PC-3 (cell line): ENCODE measurements at regions not wholly inside any gene's neighbourhood (a gene's known extent, or its start where the extent isn't known, plus 50 kb on each side); places are given as distances from the start of the nearest gene placed in this dataset.

ENCODE experiments used
- ATAC-seq: fragments of 200-7000 bp; cut with Tn5 transposase; 2 replicates; pipeline ENCODE4 v1.9.1; 2020; ENCODE audit warnings: mild to moderate bottlenecking, moderate library complexity
- BruUV-seq: library from RNA; stranded (reverse); fragments of 400-500 nt; replicated peaks from 2 replicates; lab custom pipeline; 2021; lab: Mats Ljungman, UMichigan
- CTCF ChIA-PET: fragments of 300-600 bp; sonication (Branson Sonifier 250); formaldehyde crosslinking; loops from one replicate; lab custom pipeline; 2022; ENCODE audit warnings: antibody characterized with exemption; lab: Charles Lee
- POLR2A ChIA-PET: fragments of 300-600 bp; sonication (Branson Sonifier 250); formaldehyde crosslinking; loops from one replicate; lab custom pipeline; 2022; ENCODE audit warnings: antibody characterized with exemption; ENCODE audit not compliant: unreplicated experiment; lab: Charles Lee
- DNase-seq: peaks from one replicate; pipeline ENCODE4 v3.0.0-alpha.2; 2015
- H2AFZ ChIP-seq: fragments of 300-600 bp; sonication (generic); 2 replicates; pipeline ENCODE4 v1.6.0; 2016; ENCODE audit warnings: antibody characterized with exemption, low read length
- H3F3A ChIP-seq: fragments of 300-600 bp; sonication (generic); one replicate; pipeline ENCODE4 v1.6.0; 2017; ENCODE audit warnings: antibody characterized with exemption, low read length, control low read depth, mild to moderate bottlenecking; ENCODE audit not compliant: unreplicated experiment
- H3K27ac ChIP-seq: fragments of 300-600 bp; sonication (generic); 2 replicates; pipeline ENCODE4 v1.5.1; 2016; ENCODE audit warnings: mild to moderate bottlenecking, low read length
- H3K27me3 ChIP-seq: fragments of 300-600 bp; sonication (generic); 2 replicates; pipeline ENCODE4 v1.6.1; 2016; ENCODE audit warnings: low read length, mixed read lengths
- H3K36me3 ChIP-seq: fragments of 300-600 bp; sonication (generic); 2 replicates; pipeline ENCODE4 v1.6.1; 2016; ENCODE audit warnings: low read depth, mixed run types, low read length, mixed read lengths
- H3K4me1 ChIP-seq: fragments of 300-600 bp; sonication (generic); 2 replicates; pipeline ENCODE4 v1.5.1; 2016; ENCODE audit warnings: low read length; ENCODE audit not compliant: insufficient read depth
- H3K4me2 ChIP-seq: fragments of 300-600 bp; sonication (generic); 2 replicates; pipeline ENCODE4 v1.6.0; 2016; ENCODE audit warnings: low read length
- H3K4me3 ChIP-seq: fragments of 300-600 bp; sonication (generic); 2 replicates; pipeline ENCODE4 v1.5.1; 2016; ENCODE audit warnings: mild to moderate bottlenecking, low read length, mixed read lengths
- H3K79me2 ChIP-seq: fragments of 300-600 bp; sonication (generic); 2 replicates; pipeline ENCODE4 v1.6.1; 2017; ENCODE audit warnings: low read length, mixed read lengths
- H3K9ac ChIP-seq: fragments of 300-600 bp; sonication (generic); 2 replicates; pipeline ENCODE4 v1.6.0; 2016; ENCODE audit warnings: mild to moderate bottlenecking, low read length
- H3K9me2 ChIP-seq: fragments of 300-600 bp; sonication (generic); replicated peaks from 2 replicates; pipeline ENCODE4 v1.6.1; 2016; ENCODE audit warnings: mixed run types, low read length, mixed read lengths
- H3K9me3 ChIP-seq: fragments of 300-600 bp; sonication (generic); 2 replicates; pipeline ENCODE4 v1.6.1; 2016; ENCODE audit warnings: low read length, mixed read lengths
- H4K20me1 ChIP-seq: fragments of 300-600 bp; sonication (generic); 2 replicates; pipeline ENCODE4 v1.6.1; 2016; ENCODE audit warnings: low read length, mixed read lengths
- CTCF ChIP-seq: fragments of 300-600 bp; sonication (generic); conservative IDR thresholded peaks from 2 replicates; pipeline ENCODE4 v1.5.1; 2017; ENCODE audit warnings: antibody characterized with exemption, low read depth, mild to moderate bottlenecking, low read length
- EZH2 ChIP-seq: fragments of 300-600 bp; sonication (generic); IDR thresholded peaks from one replicate; pipeline ENCODE4 v1.6.1; 2017; ENCODE audit warnings: antibody characterized with exemption, mild to moderate bottlenecking, low read length; ENCODE audit not compliant: unreplicated experiment
- EZH2phosphoT487 ChIP-seq: fragments of 300-600 bp; sonication (generic); IDR thresholded peaks from 2 replicates; pipeline ENCODE4 v1.6.1; 2018; ENCODE audit warnings: mild to moderate bottlenecking, antibody characterized with exemption, low read length, borderline replicate concordance
- intact Hi-C: fragments of 100-400 bp; cut with micrococcal nuclease; formaldehyde crosslinking; loops from 2 replicates; pipeline ENCODE4 v1.9.0; 2023

- Histone ChIP-seq H3K9me2 (no peaks in the 10 kb centered on the region), H4K20me1 (no peaks in the 10 kb centered on the region), H3K9me3 (no peaks in the 10 kb centered on the region), H3K79me2 (no peaks in the 10 kb centered on the region), H3F3A (no peaks in the 10 kb centered on the region), H2AFZ (no peak overlapping the region), H3K4me1 (peaks cover 7% of the 10 kb centered on the region; the same call in 1 of the 2 replicates), H3K27me3 (peaks cover 50% of the 10 kb centered on the region), H3K9ac (no peak overlapping the region), H3K4me2 (no peak overlapping the region), H3K36me3 (no peaks in the 10 kb centered on the region), H3K27ac (no peak overlapping the region), H3K4me3 (no peak overlapping the region)
- CTCF ChIA-PET, result no interaction called here
- ATAC-seq (no peak), DNase-seq (no peak)
- no TSS peak for BruUV-seq
- TF ChIP-seq CTCF (no peak), EZH2phosphoT487 (no peak), EZH2 (no peak)
- intact Hi-C loops, result no loop called here
- POLR2A ChIA-PET, result no interaction called here
These were observed 669.3 kb downstream of the MATN1 start for GRCh38 chr1:30054126-30054525.

GRCh38 chr1:30052178-30052577, 671.2 kb downstream of the MATN1 start:
- H3K79me2 ChIP-seq, result no peaks in the 10 kb centered on the region
- no peaks in the 10 kb centered on the region for H4K20me1 ChIP-seq
- intact Hi-C loops, result no loop called here
- H3F3A ChIP-seq, result no peaks in the 10 kb centered on the region
- H3K36me3 ChIP-seq, result no peaks in the 10 kb centered on the region
- ATAC-seq (no peak), DNase-seq (no peak)
- H3K4me3 ChIP-seq, result no peak overlapping the region
- H3K4me1 ChIP-seq, result no peaks in the 10 kb centered on the region
- ChIA-PET POLR2A (no interaction called here), CTCF (no interaction called here)
- H3K9ac ChIP-seq, result no peak overlapping the region
- no TSS peak for BruUV-seq
- H3K27me3 ChIP-seq, result peaks cover 50% of the 10 kb centered on the region
- TF ChIP-seq CTCF (0 out of 2 replicates have a peak, but pooled peaks have one; percentile 27), EZH2 (no peak), EZH2phosphoT487 (no peak)
- no peak overlapping the region for H3K27ac ChIP-seq
- H3K9me2 ChIP-seq, result no peaks in the 10 kb centered on the region
- no peaks in the 10 kb centered on the region for H3K9me3 ChIP-seq
- no peak overlapping the region for H3K4me2 ChIP-seq
- H2AFZ ChIP-seq, result no peak overlapping the region

DNA sequence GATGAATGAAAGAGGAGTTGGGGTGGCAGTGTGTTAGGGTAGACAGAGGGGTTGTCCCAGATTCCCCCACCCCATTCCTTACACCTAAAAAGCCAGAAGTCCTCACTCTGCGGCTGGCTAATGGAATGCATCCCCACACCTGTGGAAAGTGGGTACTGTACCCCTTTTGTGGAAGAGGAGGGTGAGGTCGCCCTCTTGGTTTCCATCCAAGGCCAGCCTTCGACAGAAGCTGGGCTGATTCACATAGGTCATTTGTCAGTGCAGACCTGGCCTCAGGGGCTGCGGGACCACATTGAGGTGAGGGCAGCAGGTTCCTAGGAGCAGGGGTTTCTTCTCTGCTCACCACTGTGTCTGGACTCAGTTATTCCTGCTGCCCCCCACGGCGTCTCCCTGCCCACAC, 671.6 kb downstream of the MATN1 start:
- H3K4me2 ChIP-seq, result no peak overlapping the region
- TF ChIP-seq EZH2 (no peak), CTCF (no peak), EZH2phosphoT487 (no peak)
- H3K9ac ChIP-seq, result no peak overlapping the region
- no peaks in the 10 kb centered on the region for H3K79me2 ChIP-seq
- H3K36me3 ChIP-seq, result no peaks in the 10 kb centered on the region
- no TSS peak for BruUV-seq
- no peaks in the 10 kb centered on the region for H4K20me1 ChIP-seq
- no peak overlapping the region for H2AFZ ChIP-seq
- CTCF ChIA-PET, result no interaction called here
- H3K27me3 ChIP-seq, result peaks cover 50% of the 10 kb centered on the region
- DNase-seq (no peak), ATAC-seq (no peak)
- no peaks in the 10 kb centered on the region for H3F3A ChIP-seq
- H3K4me1 ChIP-seq, result no peaks in the 10 kb centered on the region
- POLR2A ChIA-PET, result no interaction called here
- H3K4me3 ChIP-seq, result no peak overlapping the region
- H3K9me3 ChIP-seq, result no peaks in the 10 kb centered on the region
- H3K9me2 ChIP-seq, result no peaks in the 10 kb centered on the region
- intact Hi-C loops, result no loop called here
- no peak overlapping the region for H3K27ac ChIP-seq
